Mesenchymal stem cell (in vitro differentiated cells and primary cell): ENCODE measurements at regions not wholly inside any gene's neighbourhood (a gene's known extent, or its start where the extent isn't known, plus 50 kb on each side); places are given as distances from the start of the nearest gene placed in this dataset.

ENCODE experiments used
- DNase-seq: peaks from one replicate; pipeline ENCODE4 v3.0.0-alpha.2; 2013
- H2AFZ ChIP-seq: one replicate; pipeline ENCODE4 v1.6.1; 2013; ENCODE audit warnings: low read depth, mild to moderate bottlenecking, control low read depth, inconsistent platforms, low read length, moderate library complexity
- H2AK5ac ChIP-seq: 2 replicates; pipeline ENCODE4 v1.6.1; 2013; ENCODE audit warnings: low read length, moderate library complexity, mild to moderate bottlenecking, inconsistent platforms; ENCODE audit not compliant: severe bottlenecking
- H2BK120ac ChIP-seq: one replicate; pipeline ENCODE4 v1.6.1; 2013; ENCODE audit warnings: low read depth, mild to moderate bottlenecking, inconsistent platforms, low read length, moderate library complexity
- H2BK12ac ChIP-seq, 2 experiments: one replicate each; pipeline ENCODE4 v1.6.1; 2013; ENCODE audit warnings: inconsistent platforms in 2 of 2, low read length in 2 of 2, mild to moderate bottlenecking in 2 of 2, moderate library complexity in 2 of 2, control low read depth in 1 of 2
- H2BK15ac ChIP-seq: one replicate; pipeline ENCODE4 v1.6.1; 2013; ENCODE audit warnings: mild to moderate bottlenecking, low read depth, inconsistent platforms; ENCODE audit not compliant: poor library complexity, severe bottlenecking
- H2BK5ac ChIP-seq: 2 replicates; pipeline ENCODE4 v1.6.1; 2013; ENCODE audit warnings: low read depth, mild to moderate bottlenecking, low read length, control low read depth, inconsistent platforms; ENCODE audit not compliant: poor library complexity, severe bottlenecking
- H3K14ac ChIP-seq, 2 experiments: one replicate each; pipeline ENCODE4 v1.6.1; 2013; ENCODE audit warnings: inconsistent platforms in 2 of 2, low read length in 2 of 2, control low read depth in 1 of 2, mild to moderate bottlenecking in 1 of 2, moderate library complexity in 1 of 2
- H3K18ac ChIP-seq, 2 experiments: one replicate each; pipeline ENCODE4 v1.6.1; 2013; ENCODE audit warnings: inconsistent platforms in 2 of 2, low read length in 2 of 2, control low read depth in 1 of 2, low read depth in 1 of 2, mild to moderate bottlenecking in 1 of 2
- H3K23ac ChIP-seq, 2 experiments: one replicate each; pipeline ENCODE4 v1.6.1; 2013; ENCODE audit warnings: inconsistent platforms in 2 of 2, low read length in 2 of 2, mild to moderate bottlenecking in 2 of 2, moderate library complexity in 2 of 2, control low read depth in 1 of 2
- H3K27ac ChIP-seq: 2 replicates; pipeline ENCODE4 v1.5.1; 2013; ENCODE audit warnings: mild to moderate bottlenecking, moderate library complexity, low read length, control low read depth, inconsistent platforms; ENCODE audit not compliant: poor library complexity, severe bottlenecking
- H3K27me3 ChIP-seq, 2 experiments: 2 replicates each; pipeline versions ENCODE4 v1.6.1 to v1.7.0; 2013; ENCODE audit warnings: low read length in 2 of 2, mild to moderate bottlenecking in 2 of 2, moderate library complexity in 2 of 2, control low read depth in 1 of 2, inconsistent platforms in 1 of 2; ENCODE audit not compliant: control insufficient read depth in 1 of 2, insufficient read depth in 1 of 2
- H3K36me3 ChIP-seq, 2 experiments: 2 replicates each; pipeline versions ENCODE4 v1.6.1 to v1.7.0; 2013; ENCODE audit warnings: low read length in 2 of 2, control low read depth in 1 of 2, inconsistent platforms in 1 of 2, low read depth in 1 of 2, mild to moderate bottlenecking in 1 of 2; ENCODE audit not compliant: insufficient read depth in 2 of 2, control insufficient read depth in 1 of 2
- H3K4ac ChIP-seq, 2 experiments: one replicate each; pipeline ENCODE4 v1.6.1; 2013; ENCODE audit warnings: inconsistent platforms in 2 of 2, low read length in 2 of 2, mild to moderate bottlenecking in 2 of 2, moderate library complexity in 2 of 2, control low read depth in 1 of 2, low read depth in 1 of 2
- H3K4me1 ChIP-seq: 2 replicates; pipeline ENCODE4 v1.6.1; 2013; ENCODE audit warnings: low read depth, low read length, control low read depth; ENCODE audit not compliant: control insufficient read depth, insufficient read depth
- H3K4me2 ChIP-seq: 2 replicates; pipeline ENCODE4 v1.6.1; 2013; ENCODE audit warnings: low read length, mild to moderate bottlenecking, inconsistent platforms; ENCODE audit not compliant: poor library complexity, severe bottlenecking
- H3K4me3 ChIP-seq, 2 experiments: 2 replicates each; pipeline versions ENCODE4 v1.5.1 to v1.7.0; 2013; ENCODE audit warnings: low read length in 2 of 2, mild to moderate bottlenecking in 2 of 2, control low read depth in 1 of 2, low read depth in 1 of 2; ENCODE audit not compliant: insufficient read depth in 1 of 2
- H3K79me1 ChIP-seq: replicated peaks from 2 replicates; pipeline ENCODE4 v1.6.1; 2013; ENCODE audit warnings: mild to moderate bottlenecking, control low read depth, low read length, inconsistent platforms; ENCODE audit not compliant: poor library complexity, severe bottlenecking
- H3K9ac ChIP-seq: 2 replicates; pipeline ENCODE4 v1.7.0; 2013; ENCODE audit warnings: mild to moderate bottlenecking, low read length, moderate library complexity
- H3K9me3 ChIP-seq: 2 replicates; pipeline ENCODE4 v1.7.0; 2013; ENCODE audit warnings: mild to moderate bottlenecking, low read length; ENCODE audit not compliant: control insufficient read depth
- H4K8ac ChIP-seq: one replicate; pipeline ENCODE4 v1.6.1; 2013; ENCODE audit warnings: inconsistent platforms, mild to moderate bottlenecking, low read length, moderate library complexity
- H4K91ac ChIP-seq: one replicate; pipeline ENCODE4 v1.6.1; 2013; ENCODE audit warnings: mild to moderate bottlenecking, low read length, inconsistent platforms
- WGBS: methylation state at CpG from one replicate; pipeline ENCODE4 v1.1.7; 2013; ENCODE audit warnings: mixed read lengths; 5-methylcytosine and 5-hydroxymethylcytosine counted together

- no peaks in the 10 kb centered on the region for H3K9me3 ChIP-seq
- WGBS: 65% methylated on average over 2 of the region's 3 CpGs
- H2AFZ ChIP-seq: no peak overlapping the region
- H2BK5ac ChIP-seq: no peak overlapping the region
- no peak overlapping the region for H2AK5ac ChIP-seq
- H3K4ac ChIP-seq: no peak overlapping the region
- H4K8ac ChIP-seq: no peak overlapping the region
- no peak overlapping the region for H2BK12ac ChIP-seq
- H3K18ac ChIP-seq: no peak overlapping the region
- H3K23ac ChIP-seq: no peak overlapping the region
- H4K91ac ChIP-seq: no peak overlapping the region
- H3K27ac ChIP-seq: no peak overlapping the region
- H3K4me1 ChIP-seq: no peaks in the 10 kb centered on the region
- H3K14ac ChIP-seq: no peak overlapping the region
- H3K27me3 ChIP-seq: peaks cover 0 to 3% of the 10 kb centered on the region in 2 experiments
- H3K4me2 ChIP-seq: no peak overlapping the region
- no peak overlapping the region for H2BK15ac ChIP-seq
- H2BK120ac ChIP-seq: no peak overlapping the region
- H3K79me1 ChIP-seq: no peaks in the 10 kb centered on the region
- H3K36me3 ChIP-seq: no peaks in the 10 kb centered on the region
- H3K9ac ChIP-seq: no peak overlapping the region
- H3K4me3 ChIP-seq: no peak overlapping the region
- DNase-seq: no peak
These were observed 524.6 kb downstream of the EFNB2 start for GRCh38 chr13:106010836-106011235.

- H3K27me3 ChIP-seq: no peaks in the 10 kb centered on the region
- no peak overlapping the region for H3K23ac ChIP-seq
- H3K14ac ChIP-seq: no peak overlapping the region
- H3K9me3 ChIP-seq: no peaks in the 10 kb centered on the region
- H2AK5ac ChIP-seq: no peak overlapping the region
- no peak overlapping the region for H2BK15ac ChIP-seq
- no peaks in the 10 kb centered on the region for H3K4me1 ChIP-seq
- no peak for DNase-seq
- H4K8ac ChIP-seq: no peak overlapping the region
- H3K36me3 ChIP-seq: no peaks in the 10 kb centered on the region
- H3K4me3 ChIP-seq: no peak overlapping the region
- no peak overlapping the region for H3K9ac ChIP-seq
- H3K4me2 ChIP-seq: no peak overlapping the region
- no peak overlapping the region for H3K4ac ChIP-seq
- H2BK12ac ChIP-seq: no peak overlapping the region
- H3K79me1 ChIP-seq: no peaks in the 10 kb centered on the region
- no peak overlapping the region for H2BK5ac ChIP-seq
- H4K91ac ChIP-seq: no peak overlapping the region
- no peak overlapping the region for H3K18ac ChIP-seq
- no peak overlapping the region for H2BK120ac ChIP-seq
- H3K27ac ChIP-seq: no peak overlapping the region
- no peak overlapping the region for H2AFZ ChIP-seq
These were observed 526.9 kb downstream of the EFNB2 start for GRCh38 chr13:106008540-106008939.

GRCh38 chr13:106007156-106007555 lies 528.3 kb downstream of the EFNB2 start:
- no peak for DNase-seq
- H3K27me3 ChIP-seq: no peaks in the 10 kb centered on the region

GRCh38 chr13:106003651-106004050 lies 531.8 kb downstream of the EFNB2 start:
- Histone ChIP-seq H2AFZ (no peak overlapping the region), H3K4me1 (no peaks in the 10 kb centered on the region), H3K18ac (no peak overlapping the region), H2AK5ac (no peak overlapping the region), H2BK5ac (no peak overlapping the region), H3K27me3 (no peaks in the 10 kb centered on the region), H3K79me1 (no peaks in the 10 kb centered on the region), H3K23ac (no peak overlapping the region), H3K4me3 (no peak overlapping the region), H3K27ac (no peak overlapping the region), H3K36me3 (no peaks in the 10 kb centered on the region), H4K8ac (no peak overlapping the region), H3K4ac (no peak overlapping the region), H3K9me3 (no peaks in the 10 kb centered on the region), H2BK120ac (no peak overlapping the region), H2BK15ac (no peak overlapping the region), H3K14ac (no peak overlapping the region), H3K9ac (no peak overlapping the region), H2BK12ac (no peak overlapping the region), H3K4me2 (no peak overlapping the region), H4K91ac (no peak overlapping the region)
- no CpG with 5 or more reads among the region's 1 CpG for WGBS
- no peak for DNase-seq

More at GRCh38 chr13:106007156-106007555, 528.3 kb downstream of the EFNB2 start:
- Histone ChIP-seq H3K23ac (no peak overlapping the region), H3K14ac (no peak overlapping the region), H3K18ac (no peak overlapping the region), H4K91ac (no peak overlapping the region), H4K8ac (no peak overlapping the region), H2BK15ac (no peak overlapping the region), H2BK5ac (no peak overlapping the region), H3K79me1 (no peaks in the 10 kb centered on the region), H2AFZ (no peak overlapping the region), H3K4ac (no peak overlapping the region), H2AK5ac (no peak overlapping the region), H3K4me3 (no peak overlapping the region), H3K9me3 (no peaks in the 10 kb centered on the region), H3K4me1 (no peaks in the 10 kb centered on the region), H3K27ac (no peak overlapping the region), H3K36me3 (no peaks in the 10 kb centered on the region), H2BK12ac (no peak overlapping the region), H3K9ac (no peak overlapping the region), H3K4me2 (no peak overlapping the region), H2BK120ac (no peak overlapping the region)
- 72% methylated on average over 2 of the region's 2 CpGs for WGBS
